Small intestine (tissue), 7 donors: ENCODE measurements at regions not wholly inside any gene's neighbourhood (a gene's known extent, or its start where the extent isn't known, plus 50 kb on each side); places are given as distances from the start of the nearest gene placed in this dataset.

Experiments used
- DNase-seq, 2 donors: peaks; one replicate each; pipeline versions ENCODE4 v3.0.0 to v3.0.0-alpha.2; 2013
- FAIRE-seq: peaks from 2 replicates; lab custom pipeline; 2012; peaks lifted over from hg19 to GRCh38; lab: Jason Lieb, UNC
- H3K27ac ChIP-seq, 3 donors: one replicate each; pipeline ENCODE4 v1.5.1; 2013; ENCODE audit warnings: low read length in 2 of 3, mild to moderate bottlenecking in 2 of 3, control low read depth in 1 of 3, inconsistent platforms in 1 of 3, low read depth in 1 of 3, moderate library complexity in 1 of 3
- H3K27me3 ChIP-seq, 3 donors: one replicate each; pipeline ENCODE4 v1.6.1; 2013; ENCODE audit warnings: low read length in 3 of 3, inconsistent platforms in 1 of 3; ENCODE audit not compliant: control insufficient read depth in 3 of 3, insufficient read depth in 3 of 3
- H3K36me3 ChIP-seq, 3 donors: one replicate each; pipeline ENCODE4 v1.6.1; 2013; ENCODE audit warnings: low read length in 3 of 3, inconsistent platforms in 1 of 3, low read depth in 1 of 3, mild to moderate bottlenecking in 1 of 3, moderate library complexity in 1 of 3; ENCODE audit not compliant: control insufficient read depth in 3 of 3, insufficient read depth in 2 of 3
- H3K4me1 ChIP-seq, 3 donors: one replicate each; pipeline ENCODE4 v1.6.1; 2013; ENCODE audit warnings: low read length in 2 of 3, inconsistent platforms in 1 of 3, low read depth in 1 of 3, mild to moderate bottlenecking in 1 of 3, moderate library complexity in 1 of 3; ENCODE audit not compliant: control insufficient read depth in 3 of 3, insufficient read depth in 2 of 3
- H3K4me3 ChIP-seq, 3 donors: one replicate each; pipeline ENCODE4 v1.5.1; 2013; ENCODE audit warnings: low read length in 3 of 3, control low read depth in 1 of 3, inconsistent platforms in 1 of 3, low read depth in 1 of 3, mild to moderate bottlenecking in 1 of 3, moderate library complexity in 1 of 3
- H3K9me3 ChIP-seq, 2 donors: one replicate each; pipeline ENCODE4 v1.6.1; 2013; ENCODE audit warnings: low read depth in 1 of 2, low read length in 1 of 2; ENCODE audit not compliant: control insufficient read depth in 2 of 2, insufficient read depth in 1 of 2
- WGBS, 3 donors: extraction: QIAGEN DNeasy Blood & Tissue Kit; methylation state at CpG; one replicate each; pipeline ENCODE4 v1.1.7; 2013; 5-methylcytosine and 5-hydroxymethylcytosine counted together
- donor health status: healthy with polysubstance abuse.
- donor health status: control.
- donor health status: control.
- donor health status: Bipolar disorder and iron deficiency.
- donor health status: healthy.

GRCh38 chr5:125149527-125149926 lies 403.1 kb upstream of the ZNF608 start:
- WGBS, 3 donors = 69 to 85% (median 71%) methylated on average over 4 of the region's 4 CpGs

DNA sequence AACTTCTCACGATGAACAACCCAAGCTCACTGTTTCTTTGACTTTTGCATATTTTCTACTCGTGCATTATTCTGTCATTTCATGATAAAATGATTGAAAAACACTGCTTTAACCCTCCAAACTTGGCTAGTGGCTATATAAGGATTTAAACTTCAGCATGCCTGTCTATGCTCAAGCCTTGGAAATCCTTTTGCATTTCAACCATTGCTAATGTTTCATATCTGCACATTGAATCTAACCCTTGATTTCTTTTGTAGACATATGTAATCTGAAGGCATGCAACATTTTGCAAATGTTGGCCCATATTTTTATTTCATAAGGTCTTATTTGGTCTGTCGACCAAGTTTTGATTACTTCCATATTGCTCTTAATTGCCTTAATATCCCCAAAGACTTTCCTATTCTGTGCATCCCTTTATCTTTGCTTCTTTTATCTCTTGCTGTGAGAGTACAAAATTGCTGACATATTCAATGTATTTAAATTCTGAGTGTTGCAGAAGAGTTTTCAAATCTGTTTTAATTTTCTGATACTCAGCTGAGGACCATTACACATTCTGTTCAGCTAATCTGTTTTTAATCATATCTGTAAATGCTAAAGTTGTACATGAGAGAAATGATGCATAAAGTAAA lies 403.7 kb upstream of the ZNF608 start:
- 61 to 69% (median 68%) methylated on average over 3 of the region's 3 CpGs for WGBS, 3 donors
- Histone ChIP-seq H3K9me3 (no peaks in the 10 kb centered on the region), H3K27ac (no peak overlapping the region), H3K4me3 (no peak overlapping the region), H3K4me1 (no peaks in the 10 kb centered on the region), H3K27me3 (no peaks in the 10 kb centered on the region), H3K36me3 (no peaks in the 10 kb centered on the region)
- FAIRE-seq (no peak), DNase-seq (no peak)

More at GRCh38 chr5:125149527-125149926, 403.1 kb upstream of the ZNF608 start:
- DNase-seq (no peak), FAIRE-seq (no peak)
- Histone ChIP-seq H3K9me3 (no peaks in the 10 kb centered on the region), H3K4me3 (no peak overlapping the region), H3K27me3 (no peaks in the 10 kb centered on the region), H3K4me1 (no peaks in the 10 kb centered on the region), H3K27ac (no peak overlapping the region), H3K36me3 (no peaks in the 10 kb centered on the region)

DNA sequence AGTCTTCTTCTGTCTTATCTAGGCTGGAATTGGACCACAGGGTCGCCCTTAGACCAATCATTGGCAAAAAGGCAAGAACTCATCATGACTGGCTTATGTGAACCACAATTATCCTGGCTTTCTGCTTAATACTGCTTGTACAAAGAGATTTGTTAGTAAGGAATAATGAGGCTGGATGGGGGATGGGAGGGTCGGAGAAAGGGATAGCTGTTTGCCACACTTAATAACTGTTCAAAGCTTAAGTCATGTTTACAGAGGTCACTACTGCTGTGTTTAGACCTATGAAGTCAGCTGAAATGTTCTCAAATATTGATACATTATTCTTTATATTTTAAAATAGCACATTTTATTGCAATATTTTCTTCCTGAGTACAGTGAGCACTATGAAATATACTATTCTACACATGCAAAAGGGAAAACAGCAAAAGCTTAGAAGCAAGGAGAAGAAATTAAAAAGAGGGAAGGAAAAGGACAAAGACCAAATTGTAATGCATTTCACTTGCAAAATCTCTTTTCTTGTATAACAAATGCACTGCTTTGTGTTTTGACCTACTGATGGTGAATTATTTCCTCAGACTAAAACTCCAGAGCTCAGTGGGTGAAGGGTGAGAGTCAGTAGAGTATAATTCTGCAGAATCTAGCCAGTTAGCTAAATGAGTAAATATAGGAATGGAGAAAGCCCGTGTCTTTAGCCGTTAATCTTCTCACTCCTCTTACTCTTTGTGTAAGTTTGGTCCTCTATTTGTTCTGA lies 404.9 kb upstream of the ZNF608 start:
- H3K9me3 ChIP-seq = no peaks in the 10 kb centered on the region
- H3K27me3 ChIP-seq = no peaks in the 10 kb centered on the region
- DNase-seq (no peak), FAIRE-seq (no peak)
- 53 to 64% (median 53%) methylated on average over 4 of the region's 4 CpGs for WGBS, 3 donors
- H3K4me1 ChIP-seq = no peaks in the 10 kb centered on the region
- no peak overlapping the region for H3K4me3 ChIP-seq
- H3K36me3 ChIP-seq = no peaks in the 10 kb centered on the region
- H3K27ac ChIP-seq = no peak overlapping the region

DNA sequence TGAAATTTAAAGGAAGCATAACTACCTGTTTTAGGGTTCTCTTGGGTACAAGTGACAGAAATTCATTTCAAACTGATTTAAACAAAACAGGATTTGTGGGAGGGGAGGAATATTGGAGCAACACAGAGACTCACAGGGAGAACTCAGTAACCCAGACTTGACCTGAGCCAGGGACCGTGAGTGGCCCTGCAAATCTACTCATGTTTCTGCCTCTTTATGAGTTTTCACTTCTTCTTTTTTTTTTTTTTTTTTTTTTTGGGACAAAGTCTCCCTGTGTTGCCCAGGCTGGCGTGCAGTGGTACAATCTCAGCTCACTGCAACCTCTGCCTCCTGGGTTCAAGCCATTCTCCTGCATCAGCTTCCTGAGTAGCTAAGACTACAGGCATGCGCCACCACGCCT lies 405.6 kb upstream of the ZNF608 start:
- no peak overlapping the region for H3K27ac ChIP-seq
- H3K4me3 ChIP-seq = no peak overlapping the region
- no peaks in the 10 kb centered on the region for H3K9me3 ChIP-seq
- 60 to 69% (median 68%) methylated on average over 4 of the region's 4 CpGs for WGBS, 3 donors
- no peaks in the 10 kb centered on the region for H3K36me3 ChIP-seq
- DNase-seq (no peak), FAIRE-seq (no peak)
- H3K27me3 ChIP-seq = no peaks in the 10 kb centered on the region
- no peaks in the 10 kb centered on the region for H3K4me1 ChIP-seq

- FAIRE-seq = no peak
- 88 to 93% (median 88%) methylated on average over 13 of the region's 13 CpGs for WGBS, 3 donors
These were observed 406.2 kb upstream of the ZNF608 start for GRCh38 chr5:125152461-125153189.

DNA sequence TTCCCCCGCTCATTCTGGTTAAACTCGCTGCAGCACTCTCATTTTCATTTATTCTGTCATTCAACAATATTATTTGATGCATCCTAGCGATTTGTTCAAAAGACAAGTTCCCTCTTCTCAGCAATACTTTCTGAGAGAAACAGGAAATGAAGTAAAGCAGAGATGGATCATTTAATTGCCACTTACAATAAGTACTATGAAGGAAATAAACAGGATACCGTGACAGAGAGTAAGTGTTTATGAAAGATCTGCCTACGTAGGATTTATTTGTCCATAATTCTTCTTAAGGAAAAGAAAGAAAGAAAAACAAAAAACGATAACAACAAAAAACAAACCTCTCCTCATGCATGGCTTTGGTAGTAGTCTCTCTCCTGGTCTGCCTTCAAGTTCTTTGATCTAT lies 406.8 kb upstream of the ZNF608 start:
- WGBS, 3 donors = 42 to 61% (median 53%) methylated on average over 6 of the region's 6 CpGs
- H3K27me3 ChIP-seq = no peaks in the 10 kb centered on the region
- no peaks in the 10 kb centered on the region for H3K9me3 ChIP-seq

More at GRCh38 chr5:125152461-125153189, 406.2 kb upstream of the ZNF608 start:
- no peaks in the 10 kb centered on the region for H3K27me3 ChIP-seq
- H3K4me3 ChIP-seq = no peak overlapping the region
- H3K4me1 ChIP-seq = no peaks in the 10 kb centered on the region
- DNase-seq = no peak
- peak overlapping the region in 1 of 3 donors; percentile 48 for H3K27ac ChIP-seq
- no peaks in the 10 kb centered on the region for H3K9me3 ChIP-seq
- no peaks in the 10 kb centered on the region for H3K36me3 ChIP-seq

GRCh38 chr5:125154301-125155110 lies 408.1 kb upstream of the ZNF608 start:
- Histone ChIP-seq H3K9me3 (no peaks in the 10 kb centered on the region), H3K27ac (no peak overlapping the region), H3K4me3 (no peak overlapping the region), H3K36me3 (no peaks in the 10 kb centered on the region), H3K27me3 (no peaks in the 10 kb centered on the region), H3K4me1 (no peaks in the 10 kb centered on the region)
- no peak for FAIRE-seq
- 0 to 3% (median 1%) methylated on average over 1 of the region's 1 CpG for WGBS, 3 donors
- DNase-seq = no peak

More for the DNA sequence above, 406.8 kb upstream of the ZNF608 start:
- DNase-seq (no peak), FAIRE-seq (no peak)
- no peak overlapping the region for H3K4me3 ChIP-seq
- no peaks in the 10 kb centered on the region for H3K36me3 ChIP-seq
- H3K4me1 ChIP-seq = no peaks in the 10 kb centered on the region
- peak overlapping the region in 2 of 3 donors; percentile 8 to 48 for H3K27ac ChIP-seq
